ENCODE measurements at regions not wholly inside any gene's neighbourhood (a gene's known extent, or its start where the extent isn't known, plus 50 kb on each side); places are given as distances from the start of the nearest gene placed in this dataset.

DNA sequence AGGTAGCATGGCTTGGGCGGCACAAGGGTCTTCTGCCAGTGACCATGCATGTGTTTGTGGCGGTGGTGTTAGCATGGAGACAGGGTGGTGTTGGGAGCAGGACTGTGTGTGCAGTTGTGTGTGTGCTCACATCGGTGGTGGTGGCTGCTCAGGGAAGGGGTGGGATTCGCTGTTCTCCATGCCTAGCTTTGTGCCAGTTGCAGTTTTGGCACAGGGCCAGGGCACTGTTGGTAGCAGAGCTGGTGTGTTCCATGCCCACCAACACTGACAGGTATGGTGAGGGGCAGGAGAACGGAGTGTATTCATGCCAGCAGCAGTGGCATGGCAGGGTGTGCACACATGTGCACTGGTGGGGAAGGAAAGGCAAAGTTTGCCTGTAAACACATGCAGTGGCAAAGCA is 77.3 kb upstream of the TEKT1 start (continued):
- TF ChIP-seq, protein P1, sequence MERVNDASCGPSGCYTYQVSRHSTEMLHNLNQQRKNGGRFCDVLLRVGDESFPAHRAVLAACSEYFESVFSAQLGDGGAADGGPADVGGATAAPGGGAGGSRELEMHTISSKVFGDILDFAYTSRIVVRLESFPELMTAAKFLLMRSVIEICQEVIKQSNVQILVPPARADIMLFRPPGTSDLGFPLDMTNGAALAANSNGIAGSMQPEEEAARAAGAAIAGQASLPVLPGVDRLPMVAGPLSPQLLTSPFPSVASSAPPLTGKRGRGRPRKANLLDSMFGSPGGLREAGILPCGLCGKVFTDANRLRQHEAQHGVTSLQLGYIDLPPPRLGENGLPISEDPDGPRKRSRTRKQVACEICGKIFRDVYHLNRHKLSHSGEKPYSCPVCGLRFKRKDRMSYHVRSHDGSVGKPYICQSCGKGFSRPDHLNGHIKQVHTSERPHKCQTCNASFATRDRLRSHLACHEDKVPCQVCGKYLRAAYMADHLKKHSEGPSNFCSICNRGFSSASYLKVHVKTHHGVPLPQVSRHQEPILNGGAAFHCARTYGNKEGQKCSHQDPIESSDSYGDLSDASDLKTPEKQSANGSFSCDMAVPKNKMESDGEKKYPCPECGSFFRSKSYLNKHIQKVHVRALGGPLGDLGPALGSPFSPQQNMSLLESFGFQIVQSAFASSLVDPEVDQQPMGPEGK (CRISPR knock-in tag; IDR thresholded peaks at IDR 0.05; ENCODE audit: borderline replicate concordance): no peak
- TF ChIP-seq ESRRG (CRISPR knock-in tag; IDR thresholded peaks at IDR 0.05): no peak
- no peak for TF ChIP-seq TOX (CRISPR knock-in tag; IDR thresholded peaks at IDR 0.05; ENCODE audit: borderline replicate concordance)
- no peak for TF ChIP-seq PPARA (CRISPR knock-in tag; IDR thresholded peaks at IDR 0.05; ENCODE audit: borderline replicate concordance)
- TF ChIP-seq ZC3H10 (CRISPR knock-in tag; IDR thresholded peaks at IDR 0.05): no peak
- no peak for TF ChIP-seq OSR1 (CRISPR knock-in tag; IDR thresholded peaks at IDR 0.05)

- peak; percentile 39; the same call in 1 of the 3 replicates for ATAC-seq
- TF ChIP-seq BACH2 (CRISPR knock-in tag; IDR thresholded peaks at IDR 0.05; ENCODE audit: borderline replicate concordance) (no peak), CREB5 (CRISPR knock-in tag; IDR thresholded peaks at IDR 0.05; ENCODE audit: low read depth) (no peak), SNAI2 (CRISPR knock-in tag; IDR thresholded peaks at IDR 0.05) (no peak), ARNTL (CRISPR knock-in tag; IDR thresholded peaks at IDR 0.05; ENCODE audit: borderline replicate concordance, low read depth) (no peak), TCF4 (CRISPR knock-in tag; IDR thresholded peaks at IDR 0.05; ENCODE audit: borderline replicate concordance) (no peak), ESRRG (CRISPR knock-in tag; IDR thresholded peaks at IDR 0.05) (no peak), PPARA (CRISPR knock-in tag; IDR thresholded peaks at IDR 0.05; ENCODE audit: borderline replicate concordance) (no peak), RARB (CRISPR knock-in tag; IDR thresholded peaks at IDR 0.05) (no peak), ZNF70 (CRISPR knock-in tag; IDR thresholded peaks at IDR 0.05) (no peak), ZC3H10 (CRISPR knock-in tag; IDR thresholded peaks at IDR 0.05) (no peak), ISL1 (CRISPR knock-in tag; IDR thresholded peaks at IDR 0.05) (no peak), CSDC2 (CRISPR knock-in tag; IDR thresholded peaks at IDR 0.05) (no peak), ZFP3 (CRISPR knock-in tag; IDR thresholded peaks at IDR 0.05) (no peak)
- TF ChIP-seq, protein P2, sequence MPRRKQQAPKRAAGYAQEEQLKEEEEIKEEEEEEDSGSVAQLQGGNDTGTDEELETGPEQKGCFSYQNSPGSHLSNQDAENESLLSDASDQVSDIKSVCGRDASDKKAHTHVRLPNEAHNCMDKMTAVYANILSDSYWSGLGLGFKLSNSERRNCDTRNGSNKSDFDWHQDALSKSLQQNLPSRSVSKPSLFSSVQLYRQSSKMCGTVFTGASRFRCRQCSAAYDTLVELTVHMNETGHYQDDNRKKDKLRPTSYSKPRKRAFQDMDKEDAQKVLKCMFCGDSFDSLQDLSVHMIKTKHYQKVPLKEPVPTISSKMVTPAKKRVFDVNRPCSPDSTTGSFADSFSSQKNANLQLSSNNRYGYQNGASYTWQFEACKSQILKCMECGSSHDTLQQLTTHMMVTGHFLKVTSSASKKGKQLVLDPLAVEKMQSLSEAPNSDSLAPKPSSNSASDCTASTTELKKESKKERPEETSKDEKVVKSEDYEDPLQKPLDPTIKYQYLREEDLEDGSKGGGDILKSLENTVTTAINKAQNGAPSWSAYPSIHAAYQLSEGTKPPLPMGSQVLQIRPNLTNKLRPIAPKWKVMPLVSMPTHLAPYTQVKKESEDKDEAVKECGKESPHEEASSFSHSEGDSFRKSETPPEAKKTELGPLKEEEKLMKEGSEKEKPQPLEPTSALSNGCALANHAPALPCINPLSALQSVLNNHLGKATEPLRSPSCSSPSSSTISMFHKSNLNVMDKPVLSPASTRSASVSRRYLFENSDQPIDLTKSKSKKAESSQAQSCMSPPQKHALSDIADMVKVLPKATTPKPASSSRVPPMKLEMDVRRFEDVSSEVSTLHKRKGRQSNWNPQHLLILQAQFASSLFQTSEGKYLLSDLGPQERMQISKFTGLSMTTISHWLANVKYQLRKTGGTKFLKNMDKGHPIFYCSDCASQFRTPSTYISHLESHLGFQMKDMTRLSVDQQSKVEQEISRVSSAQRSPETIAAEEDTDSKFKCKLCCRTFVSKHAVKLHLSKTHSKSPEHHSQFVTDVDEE (CRISPR knock-in tag; IDR thresholded peaks at IDR 0.05): no peak
- TF ChIP-seq, protein P3, sequence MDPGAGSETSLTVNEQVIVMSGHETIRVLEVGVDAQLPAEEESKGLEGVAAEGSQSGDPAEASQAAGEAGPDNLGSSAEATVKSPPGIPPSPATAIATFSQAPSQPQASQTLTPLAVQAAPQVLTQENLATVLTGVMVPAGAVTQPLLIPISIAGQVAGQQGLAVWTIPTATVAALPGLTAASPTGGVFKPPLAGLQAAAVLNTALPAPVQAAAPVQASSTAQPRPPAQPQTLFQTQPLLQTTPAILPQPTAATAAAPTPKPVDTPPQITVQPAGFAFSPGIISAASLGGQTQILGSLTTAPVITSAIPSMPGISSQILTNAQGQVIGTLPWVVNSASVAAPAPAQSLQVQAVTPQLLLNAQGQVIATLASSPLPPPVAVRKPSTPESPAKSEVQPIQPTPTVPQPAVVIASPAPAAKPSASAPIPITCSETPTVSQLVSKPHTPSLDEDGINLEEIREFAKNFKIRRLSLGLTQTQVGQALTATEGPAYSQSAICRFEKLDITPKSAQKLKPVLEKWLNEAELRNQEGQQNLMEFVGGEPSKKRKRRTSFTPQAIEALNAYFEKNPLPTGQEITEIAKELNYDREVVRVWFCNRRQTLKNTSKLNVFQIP (CRISPR knock-in tag; IDR thresholded peaks at IDR 0.05; ENCODE audit: borderline replicate concordance, low read depth): no peak
- TF ChIP-seq, protein P1 (CRISPR knock-in tag; IDR thresholded peaks at IDR 0.05; ENCODE audit: borderline replicate concordance): no peak
Measured at GRCh38 chr17:6910987-6911603, 79.6 kb upstream of the TEKT1 start.

GRCh38 chr17:6912110-6913051 is 80.9 kb upstream of the TEKT1 start:
- ATAC-seq: no peak
- TF ChIP-seq SNAI2 (CRISPR knock-in tag; IDR thresholded peaks at IDR 0.05) (no peak), CSDC2 (CRISPR knock-in tag; IDR thresholded peaks at IDR 0.05) (no peak), ZFP3 (CRISPR knock-in tag; IDR thresholded peaks at IDR 0.05) (no peak), OSR1 (CRISPR knock-in tag; IDR thresholded peaks at IDR 0.05) (no peak), BACH2 (CRISPR knock-in tag; IDR thresholded peaks at IDR 0.05; ENCODE audit: borderline replicate concordance) (no peak), TOX (CRISPR knock-in tag; IDR thresholded peaks at IDR 0.05; ENCODE audit: borderline replicate concordance) (no peak), GLIS3 (CRISPR knock-in tag; IDR thresholded peaks at IDR 0.05) (no peak), ZFP30 (CRISPR knock-in tag; IDR thresholded peaks at IDR 0.05) (no peak), RARB (CRISPR knock-in tag; IDR thresholded peaks at IDR 0.05) (no peak)
- TF ChIP-seq, protein P4, sequence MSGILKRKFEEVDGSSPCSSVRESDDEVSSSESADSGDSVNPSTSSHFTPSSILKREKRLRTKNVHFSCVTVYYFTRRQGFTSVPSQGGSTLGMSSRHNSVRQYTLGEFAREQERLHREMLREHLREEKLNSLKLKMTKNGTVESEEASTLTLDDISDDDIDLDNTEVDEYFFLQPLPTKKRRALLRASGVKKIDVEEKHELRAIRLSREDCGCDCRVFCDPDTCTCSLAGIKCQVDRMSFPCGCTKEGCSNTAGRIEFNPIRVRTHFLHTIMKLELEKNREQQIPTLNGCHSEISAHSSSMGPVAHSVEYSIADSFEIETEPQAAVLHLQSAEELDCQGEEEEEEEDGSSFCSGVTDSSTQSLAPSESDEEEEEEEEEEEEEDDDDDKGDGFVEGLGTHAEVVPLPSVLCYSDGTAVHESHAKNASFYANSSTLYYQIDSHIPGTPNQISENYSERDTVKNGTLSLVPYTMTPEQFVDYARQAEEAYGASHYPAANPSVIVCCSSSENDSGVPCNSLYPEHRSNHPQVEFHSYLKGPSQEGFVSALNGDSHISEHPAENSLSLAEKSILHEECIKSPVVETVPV (CRISPR knock-in tag; IDR thresholded peaks at IDR 0.05): no peak
- TF ChIP-seq, protein P1 (CRISPR knock-in tag; IDR thresholded peaks at IDR 0.05; ENCODE audit: borderline replicate concordance): no peak

Data from SK-N-SH treated with all-trans-retinoic acid at 6 μM for 48 hours (cell line).